ENCODE measurements at regions not wholly inside any gene's neighbourhood (a gene's known extent, or its start where the extent isn't known, plus 50 kb on each side); places are given as distances from the start of the nearest gene placed in this dataset.
"Not testable (repeated sequence)": the region's sequence is repeated elsewhere in the genome, so short reads cannot be mapped to it uniquely, and the experiment has no call there.

DNA sequence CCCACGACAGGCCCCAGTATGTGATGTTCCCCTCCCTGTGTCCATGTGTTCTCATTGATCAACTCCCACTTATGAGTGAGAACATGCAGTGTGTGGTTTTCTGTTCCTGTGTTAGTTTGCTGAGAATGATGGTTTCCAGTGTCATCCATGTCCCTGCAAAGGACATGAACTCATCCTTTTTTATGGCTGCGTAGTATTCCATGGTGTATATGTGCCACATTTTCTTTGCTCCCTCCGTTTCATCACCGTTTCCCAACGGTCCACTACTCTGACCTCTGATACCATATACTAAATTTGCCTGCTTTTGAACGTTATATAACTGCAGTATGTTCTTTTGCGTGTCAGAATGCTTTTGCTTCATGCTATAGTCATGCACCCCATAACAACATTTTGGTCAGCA, 94.0 kb upstream of the SCAF8 start:
- TF ChIP-seq, protein P1, sequence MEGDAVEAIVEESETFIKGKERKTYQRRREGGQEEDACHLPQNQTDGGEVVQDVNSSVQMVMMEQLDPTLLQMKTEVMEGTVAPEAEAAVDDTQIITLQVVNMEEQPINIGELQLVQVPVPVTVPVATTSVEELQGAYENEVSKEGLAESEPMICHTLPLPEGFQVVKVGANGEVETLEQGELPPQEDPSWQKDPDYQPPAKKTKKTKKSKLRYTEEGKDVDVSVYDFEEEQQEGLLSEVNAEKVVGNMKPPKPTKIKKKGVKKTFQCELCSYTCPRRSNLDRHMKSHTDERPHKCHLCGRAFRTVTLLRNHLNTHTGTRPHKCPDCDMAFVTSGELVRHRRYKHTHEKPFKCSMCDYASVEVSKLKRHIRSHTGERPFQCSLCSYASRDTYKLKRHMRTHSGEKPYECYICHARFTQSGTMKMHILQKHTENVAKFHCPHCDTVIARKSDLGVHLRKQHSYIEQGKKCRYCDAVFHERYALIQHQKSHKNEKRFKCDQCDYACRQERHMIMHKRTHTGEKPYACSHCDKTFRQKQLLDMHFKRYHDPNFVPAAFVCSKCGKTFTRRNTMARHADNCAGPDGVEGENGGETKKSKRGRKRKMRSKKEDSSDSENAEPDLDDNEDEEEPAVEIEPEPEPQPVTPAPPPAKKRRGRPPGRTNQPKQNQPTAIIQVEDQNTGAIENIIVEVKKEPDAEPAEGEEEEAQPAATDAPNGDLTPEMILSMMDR (conservative IDR thresholded peaks at IDR 0.05) = not testable (repeated sequence)
- not testable (repeated sequence) for TF ChIP-seq ZFX (IDR thresholded peaks at IDR 0.05)
